ENCODE measurements at regions not wholly inside any gene's neighbourhood (a gene's known extent, or its start where the extent isn't known, plus 50 kb on each side); places are given as distances from the start of the nearest gene placed in this dataset.

- TF ChIP-seq, protein P1, sequence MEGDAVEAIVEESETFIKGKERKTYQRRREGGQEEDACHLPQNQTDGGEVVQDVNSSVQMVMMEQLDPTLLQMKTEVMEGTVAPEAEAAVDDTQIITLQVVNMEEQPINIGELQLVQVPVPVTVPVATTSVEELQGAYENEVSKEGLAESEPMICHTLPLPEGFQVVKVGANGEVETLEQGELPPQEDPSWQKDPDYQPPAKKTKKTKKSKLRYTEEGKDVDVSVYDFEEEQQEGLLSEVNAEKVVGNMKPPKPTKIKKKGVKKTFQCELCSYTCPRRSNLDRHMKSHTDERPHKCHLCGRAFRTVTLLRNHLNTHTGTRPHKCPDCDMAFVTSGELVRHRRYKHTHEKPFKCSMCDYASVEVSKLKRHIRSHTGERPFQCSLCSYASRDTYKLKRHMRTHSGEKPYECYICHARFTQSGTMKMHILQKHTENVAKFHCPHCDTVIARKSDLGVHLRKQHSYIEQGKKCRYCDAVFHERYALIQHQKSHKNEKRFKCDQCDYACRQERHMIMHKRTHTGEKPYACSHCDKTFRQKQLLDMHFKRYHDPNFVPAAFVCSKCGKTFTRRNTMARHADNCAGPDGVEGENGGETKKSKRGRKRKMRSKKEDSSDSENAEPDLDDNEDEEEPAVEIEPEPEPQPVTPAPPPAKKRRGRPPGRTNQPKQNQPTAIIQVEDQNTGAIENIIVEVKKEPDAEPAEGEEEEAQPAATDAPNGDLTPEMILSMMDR (conservative IDR thresholded peaks at IDR 0.05; ENCODE audit: low read depth, low read length): no peak
- TF ChIP-seq EZH2 (IDR thresholded peaks at IDR 0.05; ENCODE audit: borderline replicate concordance, low read depth, low read length, poor library complexity, severe bottlenecking): no peak
Observed at GRCh38 chr7:67698354-67698753, 701.7 kb downstream of the TYW1 start.

Measured in A673 (cell line).